Activated CD4-positive, alpha-beta T cell treated with anti-CD3 and anti-CD28 coated beads, Interleukin-2, amount 10 ng/mL, durations not matched to agents 7 days and 5 days (primary cell): ENCODE measurements at regions not wholly inside any gene's neighbourhood (a gene's known extent, or its start where the extent isn't known, plus 50 kb on each side); places are given as distances from the start of the nearest gene placed in this dataset.

Experiments
- CTCF ChIA-PET: fragments of 350-600 bp; sonication (Branson Sonifier 250); formaldehyde crosslinking; loops from one replicate; lab custom pipeline; 2021; ENCODE audit warnings: antibody characterized with exemption; lab: Charles Lee
- POLR2A ChIA-PET: fragments of 350-600 bp; sonication (Branson Sonifier 250); formaldehyde crosslinking; loops from one replicate; lab custom pipeline; 2021; ENCODE audit warnings: antibody characterized with exemption; lab: Charles Lee
- DNase-seq: peaks from one replicate; pipeline ENCODE4 v3.0.0-alpha.2; 2020
- H3K27ac Mint-ChIP-seq: one replicate; pipeline ENCODE4 v1.8.0; 2021; ENCODE audit warnings: mild to moderate bottlenecking, moderate library complexity, mixed read lengths
- H3K27me3 Mint-ChIP-seq: one replicate; pipeline ENCODE4 v1.8.0; 2021; ENCODE audit warnings: mixed read lengths
- H3K36me3 Mint-ChIP-seq: one replicate; pipeline ENCODE4 v1.8.0; 2021; ENCODE audit warnings: low read depth, mixed read lengths
- H3K4me1 Mint-ChIP-seq: one replicate; pipeline ENCODE4 v1.8.0; 2021; ENCODE audit warnings: mixed read lengths
- H3K4me3 Mint-ChIP-seq: one replicate; pipeline ENCODE4 v1.8.0; 2021; ENCODE audit warnings: mild to moderate bottlenecking, moderate library complexity, mixed read lengths
- H3K9me3 Mint-ChIP-seq: one replicate; pipeline ENCODE4 v1.8.0; 2021; ENCODE audit warnings: mixed read lengths

DNA sequence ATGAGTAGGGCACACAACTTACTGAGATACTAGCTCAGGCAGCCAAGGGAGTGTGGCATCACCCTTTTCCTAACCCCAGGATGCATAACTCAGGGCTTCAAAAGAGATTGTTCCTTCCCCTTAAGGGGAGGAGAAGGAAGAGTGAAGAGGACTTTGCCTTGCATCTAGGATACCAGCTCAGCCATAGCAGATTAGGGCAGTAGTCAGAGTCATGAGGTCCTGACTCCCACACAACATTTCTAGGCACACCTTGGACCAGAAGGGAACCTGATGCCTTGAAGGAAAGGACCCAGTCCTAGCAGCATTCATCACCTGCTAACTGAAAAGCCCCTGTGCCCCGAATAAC lies 1433.2 kb upstream of the TMEFF2 start:
- ChIA-PET POLR2A (no interaction called here), CTCF (no interaction called here)
- no peak overlapping the region for H3K27ac Mint-ChIP-seq
- no peak for DNase-seq
- no peaks in the 10 kb centered on the region for H3K36me3 Mint-ChIP-seq
- no peaks in the 10 kb centered on the region for H3K4me1 Mint-ChIP-seq
- peaks cover 4% of the 10 kb centered on the region for H3K9me3 Mint-ChIP-seq
- no peak overlapping the region for H3K4me3 Mint-ChIP-seq
- H3K27me3 Mint-ChIP-seq, result no peaks in the 10 kb centered on the region

DNA sequence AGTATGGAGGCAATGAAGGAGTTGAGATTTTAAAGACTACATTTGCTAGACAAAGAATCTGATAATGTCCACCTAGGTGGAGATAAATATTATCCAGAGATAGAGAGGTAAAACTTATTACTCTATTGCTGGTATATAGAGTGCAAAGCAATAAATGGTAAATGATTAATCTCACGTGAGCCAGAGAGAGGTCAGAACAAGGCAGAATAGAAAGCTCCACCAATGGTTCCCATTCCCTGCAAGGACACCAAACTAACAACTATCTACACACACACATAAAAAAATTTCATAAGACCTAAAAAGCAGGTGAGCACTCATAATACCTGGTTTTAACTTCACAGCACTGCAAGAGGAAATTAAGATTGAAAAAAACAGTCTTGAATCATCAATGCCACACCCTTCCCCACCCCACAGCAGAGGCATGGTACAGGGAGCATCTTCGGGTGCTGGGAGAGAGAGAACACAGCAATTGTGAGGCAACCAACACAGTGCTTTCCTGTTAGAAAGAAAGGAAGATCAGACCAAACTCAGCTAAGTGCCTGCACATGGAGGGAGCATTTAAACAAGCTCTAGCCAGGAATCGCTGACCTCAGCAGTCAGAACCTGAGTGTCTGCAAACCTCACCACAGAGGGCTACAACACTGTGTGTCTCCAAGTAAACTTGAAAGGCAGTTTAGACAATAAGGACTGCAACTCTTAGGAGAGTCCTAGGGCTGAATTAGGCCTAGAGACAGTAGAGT lies 1432.6 kb upstream of the TMEFF2 start:
- no peaks in the 10 kb centered on the region for H3K4me1 Mint-ChIP-seq
- H3K27me3 Mint-ChIP-seq, result no peaks in the 10 kb centered on the region
- DNase-seq, result no peak
- H3K27ac Mint-ChIP-seq, result no peak overlapping the region
- ChIA-PET CTCF (no interaction called here), POLR2A (no interaction called here)
- H3K36me3 Mint-ChIP-seq, result no peaks in the 10 kb centered on the region
- H3K4me3 Mint-ChIP-seq, result no peak overlapping the region
- H3K9me3 Mint-ChIP-seq, result peaks cover 4% of the 10 kb centered on the region

DNA sequence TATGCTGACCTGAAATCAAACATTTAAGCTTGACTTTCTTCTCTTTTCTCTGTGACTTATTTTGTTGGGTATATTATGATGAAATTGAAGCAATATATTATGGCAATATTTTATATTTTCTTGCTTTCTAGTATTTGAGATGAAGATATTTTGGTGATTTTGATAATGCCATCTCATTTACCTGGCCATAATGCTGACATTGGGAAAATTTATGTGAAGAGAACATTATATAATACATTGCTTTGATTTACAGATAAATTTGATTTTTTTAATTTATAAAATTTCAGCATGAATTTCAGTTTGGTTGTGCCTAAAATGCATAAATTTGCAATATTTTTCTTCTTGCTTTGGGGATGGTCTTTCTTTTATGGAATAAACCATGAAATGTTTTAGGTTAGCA lies 1413.7 kb upstream of the TMEFF2 start:
- CTCF ChIA-PET, result no interaction called here

DNA sequence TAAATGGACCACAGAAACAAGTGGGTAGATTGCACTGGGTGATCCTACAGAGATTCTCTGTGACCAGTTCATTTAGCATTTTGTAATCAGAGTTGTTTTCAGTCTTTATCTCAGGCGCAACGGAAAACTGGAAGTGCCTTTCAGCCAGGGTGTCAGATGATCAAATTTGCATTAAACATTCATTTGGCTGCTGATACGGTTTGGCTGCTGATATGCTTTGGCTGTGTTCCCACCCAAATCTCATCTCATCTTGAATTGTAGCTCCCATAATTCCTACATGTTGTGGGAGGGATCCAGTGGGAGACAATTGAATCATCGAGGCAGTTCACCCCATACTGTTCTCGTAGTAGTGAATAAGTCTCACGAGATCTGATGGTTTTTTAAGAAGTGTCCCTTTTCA lies 1396.1 kb upstream of the TMEFF2 start:
- Mint-ChIP-seq H3K4me1 (no peaks in the 10 kb centered on the region), H3K4me3 (no peak overlapping the region), H3K27me3 (no peaks in the 10 kb centered on the region), H3K36me3 (no peaks in the 10 kb centered on the region), H3K27ac (no peak overlapping the region), H3K9me3 (peaks cover under 1% of the 10 kb centered on the region)
- no peak for DNase-seq
- POLR2A ChIA-PET, result no interaction called here
- CTCF ChIA-PET, result no interaction called here

More for the DNA sequence above, 1413.7 kb upstream of the TMEFF2 start:
- DNase-seq, result no peak
- no peaks in the 10 kb centered on the region for H3K36me3 Mint-ChIP-seq
- no peak overlapping the region for H3K27ac Mint-ChIP-seq
- H3K4me3 Mint-ChIP-seq, result no peak overlapping the region
- no peaks in the 10 kb centered on the region for H3K4me1 Mint-ChIP-seq
- no peaks in the 10 kb centered on the region for H3K9me3 Mint-ChIP-seq
- no peaks in the 10 kb centered on the region for H3K27me3 Mint-ChIP-seq
- POLR2A ChIA-PET, result no interaction called here

DNA sequence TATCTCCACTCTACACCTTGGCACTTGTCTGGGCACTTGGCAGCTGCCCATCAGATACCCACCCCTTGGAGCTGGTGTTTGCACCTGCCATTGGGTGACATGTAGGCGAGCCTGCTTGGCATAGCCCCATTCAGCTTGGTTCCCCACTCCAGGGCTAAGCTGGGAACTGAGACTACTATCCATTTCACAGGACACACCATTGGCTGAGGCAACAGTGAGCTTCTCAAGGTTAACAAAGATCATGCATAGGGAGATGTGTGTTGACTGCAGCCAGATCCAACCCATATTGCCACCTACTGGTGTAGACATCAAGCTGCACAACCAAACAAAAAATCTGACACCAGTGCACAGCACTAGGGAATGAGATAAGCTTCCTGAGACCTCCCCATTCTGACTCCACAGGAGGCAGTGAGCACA lies 1389.8 kb upstream of the TMEFF2 start:
- no peaks in the 10 kb centered on the region for H3K27me3 Mint-ChIP-seq
- no peak for DNase-seq
- ChIA-PET POLR2A (no interaction called here), CTCF (interaction anchor here (1.2 kb wide), 1 partner anchor 9 kb away, joined by 3 read pairs; no protein-coding TSS in a partner anchor)
- no peak overlapping the region for H3K4me3 Mint-ChIP-seq
- no peaks in the 10 kb centered on the region for H3K4me1 Mint-ChIP-seq
- no peaks in the 10 kb centered on the region for H3K9me3 Mint-ChIP-seq
- no peak overlapping the region for H3K27ac Mint-ChIP-seq
- H3K36me3 Mint-ChIP-seq, result no peaks in the 10 kb centered on the region

DNA sequence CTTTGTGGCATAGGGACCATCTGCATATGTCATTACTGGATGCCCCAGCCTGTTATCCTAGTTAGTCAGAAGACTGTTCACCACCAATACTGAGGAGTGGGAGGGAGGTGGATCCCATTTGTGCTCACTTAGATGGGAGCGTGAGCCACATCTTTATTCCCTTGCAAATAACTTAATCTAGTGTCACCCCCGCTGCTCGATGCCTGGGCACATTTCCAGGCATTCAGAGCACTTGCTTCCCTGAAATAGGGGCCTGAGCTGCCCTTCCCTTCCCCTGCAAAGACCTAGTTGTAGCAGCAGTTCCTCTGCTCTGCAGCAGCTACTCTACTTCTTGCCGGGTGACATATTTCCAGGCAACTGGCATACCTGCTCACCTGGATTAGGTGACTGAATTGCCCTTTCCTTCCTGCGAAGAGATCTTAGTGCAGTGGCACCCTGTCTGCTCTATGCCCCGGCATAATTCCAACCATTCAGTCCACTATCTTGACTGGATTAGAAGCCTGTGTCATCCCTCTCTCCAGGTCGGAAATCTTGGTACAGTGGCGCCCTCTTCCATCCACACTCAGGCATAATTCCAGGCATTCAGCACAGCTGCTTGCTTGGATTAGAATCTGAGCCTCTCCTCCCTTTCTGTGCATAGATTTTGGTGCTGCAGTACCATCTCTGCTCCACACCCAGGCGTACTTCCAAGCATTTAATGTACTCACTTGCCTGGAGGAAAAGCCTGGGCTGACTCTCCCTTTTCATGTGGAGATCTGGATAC lies 1389.1 kb upstream of the TMEFF2 start:
- Mint-ChIP-seq H3K27me3 (no peaks in the 10 kb centered on the region), H3K27ac (no peak overlapping the region), H3K36me3 (no peaks in the 10 kb centered on the region), H3K4me1 (no peaks in the 10 kb centered on the region), H3K9me3 (no peaks in the 10 kb centered on the region), H3K4me3 (no peak overlapping the region)
- no peak for DNase-seq
- ChIA-PET CTCF (interaction anchor here (1.2 kb wide), 1 partner anchor 8 kb away, joined by 3 read pairs; no protein-coding TSS in a partner anchor), POLR2A (no interaction called here)

DNA sequence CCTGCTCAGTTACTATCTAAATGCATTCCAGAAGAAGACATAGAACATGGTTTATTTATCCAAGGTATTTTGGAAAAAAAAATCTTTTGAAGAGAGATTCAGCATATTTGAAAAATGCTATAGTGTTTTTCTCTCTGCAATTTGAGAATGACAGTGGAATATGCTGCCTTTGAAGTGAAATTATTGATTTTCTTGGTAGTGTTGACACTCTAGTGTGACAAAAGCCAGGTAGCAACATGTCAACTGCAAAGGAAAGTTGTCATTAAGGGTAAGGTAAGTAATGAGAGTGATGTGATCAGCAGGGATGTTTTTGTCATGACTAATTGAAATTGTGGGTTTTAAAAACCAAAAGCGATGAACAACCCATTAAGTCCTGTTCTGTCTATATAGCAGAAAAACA lies 1387.1 kb upstream of the TMEFF2 start:
- Mint-ChIP-seq H3K36me3 (no peaks in the 10 kb centered on the region), H3K4me3 (no peak overlapping the region), H3K27me3 (no peaks in the 10 kb centered on the region), H3K9me3 (no peaks in the 10 kb centered on the region), H3K27ac (no peak overlapping the region), H3K4me1 (no peaks in the 10 kb centered on the region)
- CTCF ChIA-PET, result no interaction called here
- no peak for DNase-seq
- POLR2A ChIA-PET, result no interaction called here

DNA sequence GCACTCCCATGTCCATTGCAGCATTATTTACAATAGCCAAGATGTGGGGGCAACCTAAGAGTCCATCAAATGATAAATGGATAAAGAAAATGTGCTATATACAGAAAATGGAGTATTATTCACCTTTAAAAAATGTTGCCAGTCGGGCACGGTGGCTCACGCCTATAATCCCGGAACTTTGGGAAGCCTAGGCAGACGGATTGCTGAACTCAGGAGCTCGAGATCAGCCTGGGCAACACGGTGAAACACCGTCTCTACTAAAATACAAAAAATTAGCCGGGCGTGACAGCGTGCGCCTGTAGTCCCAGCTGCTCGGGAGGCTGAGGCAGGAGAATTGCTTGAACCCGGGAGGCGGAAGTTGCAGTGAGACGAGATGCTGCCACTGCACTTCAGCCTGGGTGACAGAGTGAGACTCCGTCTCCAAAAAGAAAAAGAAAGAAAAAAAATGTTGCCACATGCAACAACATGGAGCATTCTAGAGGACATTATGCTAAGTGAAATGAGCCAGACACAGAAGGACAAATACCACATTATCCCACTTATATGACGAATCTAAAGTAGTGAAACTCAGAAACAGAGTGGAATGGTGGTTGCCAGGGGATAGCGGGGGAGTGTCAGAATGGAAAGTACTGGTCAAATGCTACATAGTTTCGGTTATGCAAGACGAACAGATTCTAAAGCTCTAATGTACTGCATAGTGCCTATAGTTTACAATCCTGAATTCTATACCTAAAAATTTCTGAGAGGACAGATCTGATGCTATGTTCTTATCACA lies 1385.6 kb upstream of the TMEFF2 start:
- Mint-ChIP-seq H3K4me3 (no peak overlapping the region), H3K9me3 (no peaks in the 10 kb centered on the region), H3K27me3 (no peaks in the 10 kb centered on the region), H3K4me1 (no peaks in the 10 kb centered on the region), H3K27ac (no peak overlapping the region), H3K36me3 (no peaks in the 10 kb centered on the region)
- ChIA-PET POLR2A (no interaction called here), CTCF (no interaction called here)
- no peak for DNase-seq

DNA sequence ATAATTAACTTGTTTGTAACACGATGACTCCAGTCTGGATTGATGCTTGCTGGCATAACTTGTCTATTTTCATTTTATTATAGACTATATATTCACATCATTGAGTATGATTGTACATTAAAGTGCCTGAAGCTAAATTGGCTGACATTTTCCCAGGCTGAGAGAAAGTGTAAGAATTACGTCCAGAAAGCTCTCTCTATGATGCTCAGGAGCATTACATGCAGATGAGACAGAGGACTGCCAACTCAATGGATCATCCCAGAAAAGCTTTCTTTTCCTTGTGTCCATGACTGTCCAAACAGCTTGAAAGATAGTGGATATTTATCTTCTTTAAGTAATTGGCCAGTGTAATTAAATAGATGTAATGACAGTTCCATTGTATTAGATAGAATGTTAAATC lies 1372.2 kb upstream of the TMEFF2 start:
- ChIA-PET CTCF (no interaction called here), POLR2A (no interaction called here)
- H3K4me1 Mint-ChIP-seq, result no peaks in the 10 kb centered on the region
- H3K36me3 Mint-ChIP-seq, result no peaks in the 10 kb centered on the region
- no peak overlapping the region for H3K27ac Mint-ChIP-seq
- DNase-seq, result no peak
- no peak overlapping the region for H3K4me3 Mint-ChIP-seq
- no peaks in the 10 kb centered on the region for H3K27me3 Mint-ChIP-seq
- no peaks in the 10 kb centered on the region for H3K9me3 Mint-ChIP-seq

DNA sequence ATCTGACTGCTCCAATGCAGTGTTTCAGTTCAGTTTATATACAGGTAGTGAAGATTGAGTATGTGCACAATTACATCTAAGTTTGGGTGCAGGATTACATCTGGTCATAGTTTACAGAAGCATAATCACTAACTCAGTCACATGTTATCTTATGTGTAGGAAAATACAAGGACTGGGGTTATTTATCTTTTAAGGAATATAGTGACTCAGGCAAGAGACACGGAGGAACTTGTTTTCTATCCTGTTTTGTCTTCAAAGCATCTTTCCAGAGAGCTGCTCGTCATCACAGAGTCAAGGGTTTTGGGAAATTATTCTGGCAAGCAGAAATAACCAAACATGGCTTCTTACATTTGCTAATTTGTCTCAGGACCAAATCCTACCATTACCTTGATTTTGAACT lies 1371.5 kb upstream of the TMEFF2 start:
- no peak overlapping the region for H3K4me3 Mint-ChIP-seq
- H3K9me3 Mint-ChIP-seq, result no peaks in the 10 kb centered on the region
- no peak overlapping the region for H3K27ac Mint-ChIP-seq
- POLR2A ChIA-PET, result no interaction called here
- no peaks in the 10 kb centered on the region for H3K27me3 Mint-ChIP-seq
- H3K4me1 Mint-ChIP-seq, result no peaks in the 10 kb centered on the region
- H3K36me3 Mint-ChIP-seq, result no peaks in the 10 kb centered on the region
- no peak for DNase-seq
- CTCF ChIA-PET, result no interaction called here

DNA sequence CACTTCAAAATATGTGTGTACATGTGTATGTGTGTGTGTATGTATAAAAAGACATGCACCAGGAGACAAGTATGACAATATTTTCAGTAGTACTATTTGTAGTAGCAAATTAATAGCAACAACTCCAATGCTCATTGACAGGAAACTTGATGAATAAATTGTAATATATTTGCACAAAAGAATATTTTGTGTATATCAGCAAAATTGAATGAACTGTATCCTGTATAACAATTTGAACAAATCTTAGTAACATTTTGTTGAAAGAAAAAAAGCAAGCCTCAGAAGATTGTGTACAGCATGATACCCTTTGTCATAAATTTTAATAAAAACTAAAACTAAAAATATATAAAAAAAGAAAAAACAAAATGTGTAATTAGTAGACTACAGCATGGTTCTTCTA lies 1367.3 kb upstream of the TMEFF2 start:
- CTCF ChIA-PET, result no interaction called here
- Mint-ChIP-seq H3K27me3 (no peaks in the 10 kb centered on the region), H3K27ac (no peak overlapping the region), H3K4me3 (no peak overlapping the region), H3K9me3 (no peaks in the 10 kb centered on the region), H3K4me1 (no peaks in the 10 kb centered on the region), H3K36me3 (no peaks in the 10 kb centered on the region)
- DNase-seq, result no peak
- POLR2A ChIA-PET, result no interaction called here

DNA sequence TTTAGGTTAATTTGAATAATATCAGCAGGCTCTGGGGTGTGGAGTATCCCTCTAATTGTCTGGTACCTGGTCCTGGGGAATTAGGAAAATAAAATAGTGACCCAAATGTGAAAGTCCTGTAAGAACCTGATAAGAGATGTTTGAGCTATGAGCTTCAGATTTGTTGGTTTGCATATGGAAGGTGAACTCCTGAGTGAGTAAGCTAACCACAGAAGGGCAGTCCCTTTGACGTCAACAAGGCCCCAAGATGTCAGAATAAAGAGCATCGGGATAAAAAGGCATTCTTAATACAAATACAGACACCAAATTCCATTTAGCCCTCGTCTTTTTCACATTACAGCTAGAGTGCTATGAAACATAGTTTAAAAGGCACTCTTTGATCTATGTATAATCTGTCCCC lies 1366.3 kb upstream of the TMEFF2 start:
- no peaks in the 10 kb centered on the region for H3K4me1 Mint-ChIP-seq
- CTCF ChIA-PET, result no interaction called here
- POLR2A ChIA-PET, result no interaction called here
- H3K9me3 Mint-ChIP-seq, result no peaks in the 10 kb centered on the region
- no peaks in the 10 kb centered on the region for H3K27me3 Mint-ChIP-seq
- H3K4me3 Mint-ChIP-seq, result no peak overlapping the region
- no peaks in the 10 kb centered on the region for H3K36me3 Mint-ChIP-seq
- DNase-seq, result no peak
- no peak overlapping the region for H3K27ac Mint-ChIP-seq

DNA sequence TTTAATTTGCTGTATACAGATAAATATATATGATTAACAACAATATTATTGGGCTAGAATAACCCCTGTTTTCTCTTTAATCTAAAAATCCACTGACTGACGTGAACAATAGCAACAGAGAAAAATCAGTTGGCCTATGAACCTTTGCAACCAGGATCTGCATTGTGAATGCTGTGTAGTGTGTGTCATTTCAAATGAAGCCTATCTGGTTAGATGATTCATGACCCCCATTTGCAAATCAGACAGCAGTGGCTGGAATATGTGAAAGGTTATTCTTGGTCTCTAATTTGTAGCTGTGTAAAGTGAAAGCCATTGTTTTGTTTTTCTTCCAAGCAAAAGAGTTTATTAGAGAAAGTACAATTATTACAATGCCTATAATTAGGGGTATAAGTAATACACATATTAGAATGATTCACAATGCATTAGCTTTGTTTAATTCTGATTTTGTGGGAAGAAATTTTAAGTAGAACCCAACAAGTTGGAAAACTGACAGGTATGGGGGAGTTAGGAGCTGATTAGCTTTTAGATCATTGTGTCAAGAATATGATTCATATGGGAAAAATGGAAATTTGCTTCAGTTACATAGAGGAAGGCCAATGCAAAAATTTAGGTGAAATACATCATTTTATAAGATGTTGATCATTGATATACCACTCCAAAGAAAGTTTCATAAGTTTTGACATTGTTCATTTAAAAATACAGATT lies 1362.2 kb upstream of the TMEFF2 start:
- POLR2A ChIA-PET, result no interaction called here
- Mint-ChIP-seq H3K4me1 (no peaks in the 10 kb centered on the region), H3K9me3 (no peaks in the 10 kb centered on the region), H3K27ac (no peak overlapping the region), H3K27me3 (no peaks in the 10 kb centered on the region), H3K36me3 (no peaks in the 10 kb centered on the region), H3K4me3 (no peak overlapping the region)
- CTCF ChIA-PET, result no interaction called here
- no peak for DNase-seq
